GM18951 (cell line): ENCODE measurements at regions not wholly inside any gene's neighbourhood (a gene's known extent, or its start where the extent isn't known, plus 50 kb on each side); places are given as distances from the start of the nearest gene placed in this dataset.
"Not testable (repeated sequence)": the region's sequence is repeated elsewhere in the genome, so short reads cannot be mapped to it uniquely, and the experiment has no call there.

Experiments used
- POLR2A ChIP-seq: IDR thresholded peaks from 4 replicates; pipeline ENCODE4 v1.6.1; 2011; ENCODE audit warnings: mild to moderate bottlenecking; ENCODE audit not compliant: insufficient read length, insufficient read depth; ENCODE audit errors: extremely low read depth
- in situ Hi-C: fragments of 300-500 bp; cut with MboI; formaldehyde crosslinking; loops from one replicate; pipeline ENCODE4 v1.12.0; 2022; ENCODE audit warnings: low sequenced_read_pairs, mixed read lengths, inconsistent platforms; ENCODE audit not compliant: unreplicated experiment

DNA sequence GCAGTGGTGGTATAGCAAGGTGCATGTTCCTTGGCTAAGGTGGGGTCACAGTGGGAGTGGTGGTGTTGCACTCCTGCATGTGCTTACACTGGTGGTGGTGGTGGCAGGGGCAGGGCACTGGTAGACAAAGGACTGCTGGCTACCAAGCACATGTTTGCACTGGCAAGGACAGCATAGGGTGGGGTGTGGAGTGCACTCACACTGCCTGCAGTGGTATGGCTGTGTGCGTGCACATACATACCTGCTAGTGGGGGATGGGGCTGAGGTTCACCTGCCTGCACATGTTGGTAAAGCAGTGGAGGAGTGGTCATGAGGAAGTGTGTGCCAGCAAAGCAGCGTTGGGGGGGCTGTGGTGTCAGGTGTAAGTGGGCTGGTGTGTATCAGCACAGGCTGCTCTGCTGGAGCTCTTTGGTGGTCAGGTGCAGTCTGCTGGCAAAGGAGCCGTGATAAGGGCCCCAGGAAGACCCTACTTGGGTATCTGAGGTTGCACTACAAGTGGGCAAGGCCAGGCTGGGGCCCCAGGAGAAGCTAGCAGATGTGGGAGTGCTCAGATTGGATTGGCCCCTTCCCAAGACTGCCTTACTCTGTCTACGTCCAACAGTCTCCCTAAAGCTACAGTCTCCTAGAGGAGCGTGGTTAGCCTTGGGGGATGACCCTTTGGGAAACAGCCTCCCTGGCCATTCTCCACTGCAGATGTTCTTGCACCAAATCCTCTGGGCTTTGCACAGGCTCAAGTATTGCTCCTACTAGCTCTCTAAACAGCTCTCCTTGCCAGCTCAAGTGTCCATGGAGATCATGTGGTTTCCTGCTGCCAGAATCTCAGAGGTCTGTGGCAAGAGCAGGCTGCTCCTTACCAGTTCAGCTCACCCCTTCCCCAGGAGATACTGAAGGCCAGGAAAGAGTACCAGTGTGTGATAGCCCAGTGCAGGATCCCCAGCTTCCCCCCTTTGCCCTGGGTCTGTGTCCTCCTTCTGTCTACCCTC lies 486.3 kb upstream of the PABPC4L start:
- in situ Hi-C loops, result no loop called here
- TF ChIP-seq POLR2A, result no peak

GRCh38 chr4:134677209-134677814 lies 475.7 kb upstream of the PABPC4L start:
- in situ Hi-C loops, result no loop called here
- TF ChIP-seq POLR2A, result no peak

GRCh38 chr4:134668237-134668636 lies 466.6 kb upstream of the PABPC4L start:
- TF ChIP-seq POLR2A, result no peak
- in situ Hi-C loops, result no loop called here

- no peak for TF ChIP-seq POLR2A
- in situ Hi-C loops, result no loop called here
These were observed 465.1 kb upstream of the PABPC4L start for GRCh38 chr4:134666640-134667039.

- TF ChIP-seq POLR2A, result no peak
These were observed 463.8 kb upstream of the PABPC4L start for GRCh38 chr4:134665429-134665828.

GRCh38 chr4:134663742-134664141 lies 462.2 kb upstream of the PABPC4L start:
- TF ChIP-seq POLR2A, result no peak
- in situ Hi-C loops, result no loop called here

More at GRCh38 chr4:134665429-134665828, 463.8 kb upstream of the PABPC4L start:
- in situ Hi-C loops, result no loop called here

GRCh38 chr4:134650461-134650860 lies 448.9 kb upstream of the PABPC4L start:
- in situ Hi-C loops, result no loop called here
- no peak for TF ChIP-seq POLR2A

DNA sequence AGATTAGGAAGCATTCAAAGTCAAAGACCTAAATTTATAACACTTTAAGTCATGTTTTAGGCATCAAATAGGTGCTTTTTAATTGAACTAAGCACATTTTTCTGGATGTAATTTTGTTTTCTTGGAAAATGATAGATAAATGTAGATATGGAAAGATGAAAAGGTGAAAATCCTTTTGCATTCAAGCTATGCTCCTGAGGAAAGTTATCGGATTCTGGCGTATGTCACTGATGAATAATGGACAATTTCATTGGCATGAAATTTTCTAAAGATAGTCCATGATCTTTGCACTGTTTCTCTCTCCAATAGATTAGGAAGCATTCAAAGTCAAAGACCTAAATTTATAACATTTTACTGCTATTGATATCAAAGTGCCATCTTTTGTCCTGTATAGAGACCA lies 444.2 kb upstream of the PABPC4L start:
- in situ Hi-C loops, result no loop called here
- TF ChIP-seq POLR2A, result no peak

- TF ChIP-seq POLR2A, result no peak
- in situ Hi-C loops, result no loop called here
These were observed 434.9 kb upstream of the PABPC4L start for GRCh38 chr4:134636338-134637051.

DNA sequence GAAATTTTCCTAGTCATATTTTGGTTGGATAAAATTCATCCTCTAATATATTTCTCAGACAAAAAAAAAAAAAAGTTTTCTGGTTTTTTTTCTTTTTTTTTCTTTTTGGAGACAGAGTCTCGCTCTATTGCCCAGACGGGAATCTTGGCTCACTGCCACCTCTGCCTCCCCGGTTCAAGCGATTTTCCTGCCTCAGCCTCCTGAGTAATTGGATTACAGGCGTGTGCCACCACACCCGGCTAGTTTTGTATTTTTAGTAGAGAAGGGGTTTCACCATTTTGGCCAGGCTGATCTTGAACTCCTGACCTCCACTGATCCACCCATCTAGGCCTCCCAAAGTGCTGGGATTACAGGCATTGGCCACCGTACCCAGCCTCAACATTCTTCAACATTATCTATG lies 432.7 kb upstream of the PABPC4L start:
- in situ Hi-C loops, result no loop called here
- TF ChIP-seq POLR2A, result no peak

- in situ Hi-C loops, result no loop called here
- TF ChIP-seq POLR2A, result no peak
These were observed 430.5 kb upstream of the PABPC4L start for GRCh38 chr4:134632056-134632455.

DNA sequence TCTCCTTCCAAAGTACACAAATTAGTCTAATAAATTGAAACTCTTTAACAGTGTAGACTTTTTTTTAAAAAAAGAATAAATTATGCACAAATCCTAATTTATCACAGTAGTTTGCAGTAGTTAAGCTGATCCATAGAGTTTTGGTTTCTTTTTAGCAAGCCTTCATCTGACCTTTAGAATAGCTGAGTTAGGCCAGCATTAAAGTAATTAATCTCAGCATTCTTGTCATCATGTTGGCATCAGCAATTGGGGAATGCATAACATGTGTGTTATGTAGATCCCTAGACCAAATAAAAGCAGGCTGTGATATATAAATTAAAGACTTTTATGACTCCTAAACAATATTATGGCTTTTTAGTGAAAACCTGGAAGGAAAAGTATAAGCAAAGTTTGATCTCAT lies 426.5 kb upstream of the PABPC4L start:
- in situ Hi-C loops, result no loop called here
- TF ChIP-seq POLR2A, result no peak

DNA sequence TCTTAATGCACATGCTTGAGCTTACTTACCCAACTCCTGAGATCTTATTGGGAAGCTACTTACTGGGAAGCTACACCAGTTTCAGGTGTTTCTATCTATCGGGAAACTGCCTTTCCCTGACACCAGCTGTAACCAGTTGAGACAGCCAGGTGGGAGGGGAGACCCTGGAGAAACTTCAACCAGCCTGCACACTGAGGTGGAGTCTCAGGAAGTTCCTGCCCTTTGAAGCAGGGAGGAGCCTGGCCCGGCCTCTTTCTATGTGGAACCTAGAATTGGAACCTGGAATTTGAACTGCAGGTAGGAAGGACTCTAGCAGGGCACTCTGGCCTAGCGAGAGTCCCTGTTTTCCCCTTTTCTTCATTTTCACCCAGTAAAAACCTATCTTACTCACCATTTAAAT lies 425.8 kb upstream of the PABPC4L start:
- no peak for TF ChIP-seq POLR2A
- in situ Hi-C loops, result no loop called here

DNA sequence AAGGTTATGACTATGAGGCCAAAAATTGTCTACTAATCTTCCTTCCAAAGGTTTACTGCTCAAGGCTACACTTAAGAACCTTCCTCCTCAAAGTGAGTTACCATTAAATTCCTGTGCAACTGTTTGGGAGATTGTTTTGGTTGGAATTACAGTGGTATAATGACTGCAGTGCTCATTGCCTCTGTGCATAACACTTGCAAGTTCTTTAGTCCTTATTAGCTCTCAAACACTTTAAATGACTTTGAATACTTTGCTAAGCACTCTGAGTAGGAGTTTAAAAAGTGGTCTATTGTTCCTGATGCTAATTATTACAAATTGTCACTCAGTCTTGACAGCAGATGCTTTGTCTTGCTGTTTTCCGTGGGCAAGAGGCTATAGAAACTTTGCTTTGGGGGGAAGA lies 422.8 kb upstream of the PABPC4L start:
- no peak for TF ChIP-seq POLR2A
- in situ Hi-C loops, result no loop called here

DNA sequence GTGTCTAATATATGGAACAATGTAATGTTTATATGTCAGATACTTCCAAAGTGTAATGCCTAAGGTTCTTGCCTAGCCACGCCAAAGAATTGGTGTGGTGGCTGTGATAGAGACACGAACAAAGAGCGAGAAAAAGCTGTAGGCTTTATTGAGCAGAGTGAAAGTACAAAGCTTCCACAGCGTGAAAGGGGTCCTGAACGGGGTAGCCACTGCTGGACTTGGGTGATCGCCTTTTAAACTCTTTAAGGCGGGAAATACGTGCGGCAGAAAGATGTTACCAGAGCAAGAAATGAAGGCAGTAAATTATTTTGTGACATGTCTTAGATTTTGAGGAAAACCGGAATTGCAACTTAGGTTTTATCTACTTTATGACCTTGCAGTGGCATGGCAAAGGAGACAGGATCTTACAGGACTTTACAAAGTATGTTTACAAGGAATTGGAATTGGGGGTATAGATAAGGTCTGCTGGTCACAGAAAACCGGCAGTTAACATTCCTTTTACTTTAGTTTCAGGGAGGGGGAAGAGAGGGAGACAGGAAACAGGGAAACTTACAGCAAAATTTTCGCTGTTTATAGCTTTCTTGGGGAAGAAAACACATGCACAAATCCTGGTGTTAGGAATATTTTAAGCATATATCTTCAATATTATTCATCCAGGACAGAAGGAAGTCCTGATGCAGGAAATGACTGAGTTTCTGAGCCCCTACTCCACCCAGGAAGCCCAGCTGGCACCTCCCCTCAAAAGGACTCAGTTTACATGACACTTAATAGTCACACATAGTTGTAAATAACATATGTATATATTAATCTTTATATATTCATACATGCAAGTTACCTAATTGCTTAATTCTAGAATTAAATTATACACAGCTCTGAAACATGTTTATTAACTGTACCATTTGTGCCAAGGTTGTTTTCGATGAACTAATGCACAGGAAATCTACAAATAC lies 421.3 kb upstream of the PABPC4L start:
- in situ Hi-C loops, result not testable (repeated sequence)
